Body of pancreas (tissue), 4 donors: ENCODE measurements at regions not wholly inside any gene's neighbourhood (a gene's known extent, or its start where the extent isn't known, plus 50 kb on each side); places are given as distances from the start of the nearest gene placed in this dataset.

ENCODE experiments used
- POLR2A ChIP-seq, 3 donors: fragments of 450-650 bp; IDR thresholded peaks; one replicate each; pipeline ENCODE4 v1.6.1; 2016; ENCODE audit warnings: antibody characterized with exemption in 3 of 3, mild to moderate bottlenecking in 2 of 3
- TF ChIP-seq, protein P1 (sequence below), 7 experiments: fragments of 450-650 bp in 4 of 7; fragments of 200-600 bp in 3 of 7; sonication (generic) in 3 of 7; IDR thresholded peaks; one replicate each; pipeline ENCODE4 v1.5.1; 2016 to 2019; ENCODE audit warnings: antibody characterized with exemption in 7 of 7

DNA sequence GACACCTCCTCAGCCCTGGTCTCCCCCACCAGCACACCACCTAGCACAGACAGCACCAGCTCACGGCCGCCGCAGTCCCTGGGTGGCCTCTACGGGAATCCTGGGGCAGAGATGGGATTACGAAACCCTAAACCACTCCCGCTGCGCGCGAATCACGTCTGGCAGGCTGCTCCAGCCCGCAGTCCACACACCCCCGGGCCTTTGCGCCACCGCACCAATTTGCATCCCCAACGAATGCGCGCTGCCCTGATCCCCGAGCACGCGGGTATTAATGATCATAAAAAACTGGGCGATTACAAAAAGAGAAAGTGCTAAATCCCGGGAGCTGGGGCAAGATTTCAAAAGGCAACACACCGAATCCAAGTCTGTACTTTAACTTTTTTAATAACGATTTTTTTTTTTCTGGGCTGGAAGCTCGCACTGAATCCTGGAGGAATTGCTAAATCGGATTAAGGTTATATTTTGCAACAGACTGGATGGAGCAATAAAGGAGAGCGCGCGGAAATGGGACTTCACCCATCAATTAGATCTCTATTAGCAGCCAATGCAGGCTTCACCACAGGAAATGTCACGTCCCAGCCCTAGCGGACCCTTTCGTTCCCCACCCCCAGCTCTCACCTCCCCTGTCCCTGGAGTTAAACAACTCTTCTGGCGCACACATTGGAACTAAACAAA lies 69.8 kb upstream of the TMEM33 start:
- TF ChIP-seq, protein P1, sequence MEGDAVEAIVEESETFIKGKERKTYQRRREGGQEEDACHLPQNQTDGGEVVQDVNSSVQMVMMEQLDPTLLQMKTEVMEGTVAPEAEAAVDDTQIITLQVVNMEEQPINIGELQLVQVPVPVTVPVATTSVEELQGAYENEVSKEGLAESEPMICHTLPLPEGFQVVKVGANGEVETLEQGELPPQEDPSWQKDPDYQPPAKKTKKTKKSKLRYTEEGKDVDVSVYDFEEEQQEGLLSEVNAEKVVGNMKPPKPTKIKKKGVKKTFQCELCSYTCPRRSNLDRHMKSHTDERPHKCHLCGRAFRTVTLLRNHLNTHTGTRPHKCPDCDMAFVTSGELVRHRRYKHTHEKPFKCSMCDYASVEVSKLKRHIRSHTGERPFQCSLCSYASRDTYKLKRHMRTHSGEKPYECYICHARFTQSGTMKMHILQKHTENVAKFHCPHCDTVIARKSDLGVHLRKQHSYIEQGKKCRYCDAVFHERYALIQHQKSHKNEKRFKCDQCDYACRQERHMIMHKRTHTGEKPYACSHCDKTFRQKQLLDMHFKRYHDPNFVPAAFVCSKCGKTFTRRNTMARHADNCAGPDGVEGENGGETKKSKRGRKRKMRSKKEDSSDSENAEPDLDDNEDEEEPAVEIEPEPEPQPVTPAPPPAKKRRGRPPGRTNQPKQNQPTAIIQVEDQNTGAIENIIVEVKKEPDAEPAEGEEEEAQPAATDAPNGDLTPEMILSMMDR (IDR thresholded peaks at IDR 0.05), result no peak
- no peak for TF ChIP-seq POLR2A (IDR thresholded peaks at IDR 0.05)
